Large intestine (tissue), 3 donors: ENCODE measurements at regions not wholly inside any gene's neighbourhood (a gene's known extent, or its start where the extent isn't known, plus 50 kb on each side); places are given as distances from the start of the nearest gene placed in this dataset.

Experiments used
- DNase-seq, 2 donors: peaks; one replicate each; pipeline versions ENCODE4 v3.0.0 to v3.0.0-alpha.2; 2013
- H3K27ac ChIP-seq: one replicate; pipeline ENCODE4 v1.5.1; 2013; ENCODE audit warnings: low read length
- H3K27me3 ChIP-seq: 2 replicates; pipeline ENCODE4 v1.6.1; 2013; ENCODE audit warnings: low read length; ENCODE audit not compliant: control insufficient read depth, insufficient read depth
- H3K36me3 ChIP-seq: 2 replicates; pipeline ENCODE4 v1.6.1; 2013; ENCODE audit warnings: low read length; ENCODE audit not compliant: control insufficient read depth, insufficient read depth
- H3K4me1 ChIP-seq: one replicate; pipeline ENCODE4 v1.6.1; 2013; ENCODE audit warnings: low read length; ENCODE audit not compliant: control insufficient read depth, insufficient read depth
- H3K4me3 ChIP-seq: one replicate; pipeline ENCODE4 v1.5.1; 2013; ENCODE audit warnings: low read length
- H3K9me3 ChIP-seq: one replicate; pipeline ENCODE4 v1.6.1; 2013; ENCODE audit warnings: mild to moderate bottlenecking, low read depth, low read length, moderate library complexity; ENCODE audit not compliant: control insufficient read depth
- WGBS: methylation state at CpG from one replicate; pipeline ENCODE4 v1.1.5; 2013; ENCODE audit warnings: low lambda C conversion rate; ENCODE audit not compliant: insufficient coverage; 5-methylcytosine and 5-hydroxymethylcytosine counted together

DNA sequence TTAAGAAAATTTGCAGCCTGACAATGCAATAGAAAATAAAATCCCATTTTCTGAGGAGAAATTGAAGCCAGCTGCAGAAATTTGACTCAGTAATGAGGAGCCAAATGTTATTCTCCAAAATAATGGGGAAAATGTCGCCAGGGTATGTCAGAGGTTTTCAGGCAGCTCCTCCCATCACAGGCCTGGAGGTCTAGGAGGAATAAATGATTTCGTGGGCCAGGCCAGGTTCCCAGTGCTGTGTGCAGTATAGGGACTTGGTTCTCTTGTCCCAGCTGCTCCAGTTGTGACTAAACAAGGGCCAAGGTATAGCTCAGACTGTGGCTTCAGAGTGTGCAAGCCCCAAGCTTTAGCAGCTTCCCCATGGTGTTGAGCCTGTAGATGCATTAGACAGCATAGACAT lies 1240.8 kb upstream of the ADGRB3 start:
- Histone ChIP-seq H3K4me3 (no peak overlapping the region), H3K36me3 (no peaks in the 10 kb centered on the region), H3K27ac (no peak overlapping the region), H3K27me3 (no peaks in the 10 kb centered on the region), H3K9me3 (no peaks in the 10 kb centered on the region), H3K4me1 (no peaks in the 10 kb centered on the region)
- WGBS = no CpG with 5 or more reads among the region's 2 CpGs
- no peak for DNase-seq

DNA sequence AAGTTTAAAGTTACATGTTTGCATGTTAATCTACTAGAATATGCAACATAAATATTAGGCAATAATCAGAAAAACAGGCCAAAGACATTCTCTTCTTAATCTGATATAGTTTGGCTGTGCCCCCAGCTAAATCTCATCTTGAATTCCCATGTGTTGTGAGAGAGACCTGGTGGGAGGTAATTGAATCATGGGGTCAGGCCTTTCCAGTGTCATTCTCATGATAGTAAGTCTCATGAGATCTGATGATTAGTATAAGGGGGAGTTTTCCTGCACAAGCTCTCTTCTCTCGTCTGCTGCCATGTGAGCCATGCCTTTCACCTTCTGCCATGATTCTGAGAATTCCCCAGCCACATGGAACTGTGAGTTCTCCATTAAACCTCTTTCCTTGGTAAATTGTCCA lies 1241.7 kb upstream of the ADGRB3 start:
- H3K27ac ChIP-seq = no peak overlapping the region
- no CpG with 5 or more reads among the region's 1 CpG for WGBS
- H3K9me3 ChIP-seq = no peaks in the 10 kb centered on the region
- H3K4me3 ChIP-seq = no peak overlapping the region
- H3K4me1 ChIP-seq = no peaks in the 10 kb centered on the region
- H3K27me3 ChIP-seq = no peaks in the 10 kb centered on the region
- no peaks in the 10 kb centered on the region for H3K36me3 ChIP-seq
- no peak for DNase-seq

- Histone ChIP-seq H3K27me3 (no peaks in the 10 kb centered on the region), H3K4me1 (no peaks in the 10 kb centered on the region), H3K36me3 (no peaks in the 10 kb centered on the region), H3K4me3 (no peak overlapping the region), H3K9me3 (no peaks in the 10 kb centered on the region), H3K27ac (no peak overlapping the region)
- WGBS = 40% methylated on average over 1 of the region's 2 CpGs
- DNase-seq = no peak
These were observed 1243.1 kb upstream of the ADGRB3 start for GRCh38 chr6:67391955-67392354.

- Histone ChIP-seq H3K36me3 (no peaks in the 10 kb centered on the region), H3K4me3 (no peak overlapping the region), H3K27me3 (no peaks in the 10 kb centered on the region), H3K27ac (no peak overlapping the region), H3K4me1 (no peaks in the 10 kb centered on the region), H3K9me3 (no peaks in the 10 kb centered on the region)
- 50% methylated on average over 1 of the region's 1 CpG for WGBS
- no peak for DNase-seq
These were observed 1265.4 kb upstream of the ADGRB3 start for GRCh38 chr6:67369679-67370078.

DNA sequence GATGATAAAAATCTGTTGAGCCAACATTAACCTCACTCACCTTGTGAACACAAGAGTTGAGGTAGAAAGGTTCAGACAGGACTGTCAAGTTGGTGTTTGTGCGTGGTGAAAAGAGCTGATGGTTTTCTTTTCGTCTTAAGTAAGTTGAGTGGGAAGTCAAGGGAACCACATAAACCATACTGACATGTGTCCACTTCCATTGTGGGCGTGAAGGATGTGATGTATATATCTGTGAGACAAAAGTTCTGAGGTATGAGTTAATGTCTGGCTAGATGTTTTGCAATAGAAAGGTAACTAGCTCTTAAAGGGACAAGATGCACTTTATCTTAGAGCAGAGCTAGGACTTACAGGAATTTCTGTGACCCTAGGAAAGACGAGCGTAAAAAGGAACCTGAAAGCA lies 1272.1 kb upstream of the ADGRB3 start:
- DNase-seq = no peak
- Histone ChIP-seq H3K4me3 (no peak overlapping the region), H3K9me3 (no peaks in the 10 kb centered on the region), H3K4me1 (no peaks in the 10 kb centered on the region), H3K36me3 (no peaks in the 10 kb centered on the region), H3K27ac (no peak overlapping the region), H3K27me3 (no peaks in the 10 kb centered on the region)
- WGBS = 100% methylated on average over 1 of the region's 5 CpGs

DNA sequence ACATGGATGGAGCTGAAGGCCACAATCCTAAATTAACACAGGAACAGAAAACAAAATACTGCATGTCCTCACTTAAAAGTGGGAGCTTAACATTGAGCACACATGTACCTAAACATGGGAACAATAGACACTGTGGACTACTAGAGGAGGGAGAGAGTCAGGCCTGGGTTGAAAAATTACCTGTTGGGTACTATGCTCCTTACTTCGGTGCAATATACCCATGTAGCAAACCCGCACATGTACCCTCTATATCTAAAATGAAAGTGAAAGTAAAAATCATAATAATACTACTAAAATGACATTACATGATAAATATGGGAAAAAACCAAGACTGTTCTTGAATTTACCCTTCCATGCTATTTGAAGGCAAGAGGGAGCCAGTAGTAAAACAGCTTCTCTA lies 1273.8 kb upstream of the ADGRB3 start:
- no peaks in the 10 kb centered on the region for H3K9me3 ChIP-seq
- no peaks in the 10 kb centered on the region for H3K36me3 ChIP-seq
- no peaks in the 10 kb centered on the region for H3K27me3 ChIP-seq
- no peak for DNase-seq
- H3K4me1 ChIP-seq = no peaks in the 10 kb centered on the region
- WGBS = no CpG with 5 or more reads among the region's 2 CpGs
- H3K4me3 ChIP-seq = no peak overlapping the region
- no peak overlapping the region for H3K27ac ChIP-seq

DNA sequence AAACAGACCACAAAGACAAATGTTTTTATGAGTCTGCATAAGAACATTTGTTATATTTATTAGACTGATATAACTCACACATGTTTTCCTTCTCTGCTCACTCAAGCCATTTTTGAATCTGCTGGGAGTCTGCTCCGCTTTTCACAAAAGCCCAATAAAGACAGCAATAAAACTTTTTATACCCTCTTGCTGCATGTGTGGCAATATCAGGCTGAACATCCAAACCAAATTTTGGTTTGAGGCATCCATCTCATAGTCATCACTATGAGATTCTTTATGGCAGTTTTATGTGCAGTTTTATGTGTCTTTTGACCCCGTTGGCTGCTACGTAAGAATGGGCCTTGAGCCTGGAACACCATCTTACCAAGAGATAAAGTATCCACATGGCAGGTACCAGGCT lies 1276.8 kb upstream of the ADGRB3 start:
- Histone ChIP-seq H3K4me3 (no peak overlapping the region), H3K36me3 (no peaks in the 10 kb centered on the region), H3K27ac (no peak overlapping the region), H3K27me3 (no peaks in the 10 kb centered on the region), H3K9me3 (no peaks in the 10 kb centered on the region), H3K4me1 (no peaks in the 10 kb centered on the region)
- DNase-seq = no peak
- 80% methylated on average over 1 of the region's 3 CpGs for WGBS

DNA sequence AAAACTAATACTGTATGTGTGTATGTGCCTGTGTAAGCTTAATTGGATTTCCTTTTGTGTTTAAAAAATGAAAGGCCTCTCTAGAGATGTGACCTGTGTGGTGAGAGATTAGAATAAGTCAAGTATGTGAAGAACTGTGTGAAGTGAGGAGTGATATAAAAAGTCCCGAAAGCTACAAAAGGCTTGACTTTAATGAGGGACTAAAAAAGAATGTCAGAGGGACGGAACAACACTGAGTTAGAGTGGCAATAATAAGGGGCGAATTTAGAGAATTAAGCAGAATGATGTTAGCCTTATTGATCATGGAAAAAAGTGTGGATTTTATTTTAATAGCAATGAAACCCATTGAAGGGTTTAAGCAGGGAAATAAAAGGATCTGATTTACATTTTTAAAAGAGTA lies 1281.2 kb upstream of the ADGRB3 start:
- Histone ChIP-seq H3K27me3 (no peaks in the 10 kb centered on the region), H3K9me3 (no peaks in the 10 kb centered on the region), H3K4me1 (no peaks in the 10 kb centered on the region), H3K27ac (no peak overlapping the region), H3K36me3 (no peaks in the 10 kb centered on the region), H3K4me3 (no peak overlapping the region)
- DNase-seq = no peak
- 82% methylated on average over 3 of the region's 3 CpGs for WGBS

- no peaks in the 10 kb centered on the region for H3K4me1 ChIP-seq
- no peak overlapping the region for H3K4me3 ChIP-seq
- H3K9me3 ChIP-seq = no peaks in the 10 kb centered on the region
- no peak for DNase-seq
- no peak overlapping the region for H3K27ac ChIP-seq
- 75% methylated on average over 4 of the region's 10 CpGs for whole genome bisulfite sequencing
- H3K36me3 ChIP-seq = no peaks in the 10 kb centered on the region
- no peaks in the 10 kb centered on the region for H3K27me3 ChIP-seq
These were observed 1282.4 kb upstream of the ADGRB3 start for GRCh38 chr6:67352717-67353116.

DNA sequence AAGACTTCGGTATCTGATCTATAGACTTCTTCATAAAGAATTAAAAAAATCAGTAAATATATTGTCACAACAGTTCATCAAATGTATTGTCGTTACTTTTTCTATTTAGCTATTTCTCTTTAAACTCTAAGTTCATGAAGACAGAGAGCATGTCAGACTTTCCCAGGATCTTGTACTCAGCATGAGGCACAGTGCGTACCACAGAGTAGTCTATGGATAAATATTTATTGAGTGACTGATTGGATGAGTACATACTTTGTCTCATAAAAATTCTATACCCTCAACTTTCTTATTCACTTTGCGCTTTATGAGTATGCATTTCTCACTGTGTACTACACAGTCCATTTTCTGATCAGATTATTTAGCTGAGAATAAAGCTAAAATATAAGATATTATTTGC lies 1284.4 kb upstream of the ADGRB3 start:
- 100% methylated on average over 3 of the region's 4 CpGs for WGBS
- Histone ChIP-seq H3K36me3 (no peaks in the 10 kb centered on the region), H3K4me3 (no peak overlapping the region), H3K27ac (no peak overlapping the region), H3K4me1 (no peaks in the 10 kb centered on the region), H3K27me3 (no peaks in the 10 kb centered on the region), H3K9me3 (peaks cover 4% of the 10 kb centered on the region)
- no peak for DNase-seq

DNA sequence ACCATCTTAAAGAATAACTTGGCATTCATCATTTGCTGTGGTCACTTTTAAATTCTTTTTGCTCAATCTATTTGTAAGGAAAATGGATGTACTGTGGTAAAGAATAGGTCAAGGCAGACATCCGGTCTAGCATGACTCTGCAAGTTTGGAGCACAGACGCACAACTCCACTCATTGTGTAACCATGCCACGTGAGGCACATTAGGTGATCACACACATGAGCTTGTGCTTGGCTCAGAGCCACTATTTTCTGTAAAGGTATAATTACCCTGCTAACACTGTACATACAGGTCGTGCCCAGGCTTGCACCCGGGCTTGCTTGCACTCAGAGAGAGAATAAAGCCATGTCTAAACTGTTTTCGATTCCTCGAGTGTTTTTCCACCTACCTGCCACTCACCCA lies 1289.1 kb upstream of the ADGRB3 start:
- Histone ChIP-seq H3K27me3 (no peaks in the 10 kb centered on the region), H3K4me3 (no peak overlapping the region), H3K27ac (no peak overlapping the region), H3K36me3 (no peaks in the 10 kb centered on the region), H3K9me3 (peaks cover 4% of the 10 kb centered on the region), H3K4me1 (no peaks in the 10 kb centered on the region)
- WGBS = 100% methylated on average over 2 of the region's 7 CpGs
- DNase-seq = no peak
